HG02759 (cell line): ENCODE measurements at regions not wholly inside any gene's neighbourhood (a gene's known extent, or its start where the extent isn't known, plus 50 kb on each side); places are given as distances from the start of the nearest gene placed in this dataset.

Source experiments
- ATAC-seq: cut with Tn5 transposase; IDR thresholded peaks from one replicate; pipeline ENCODE4 v1.9.1; 2021; ENCODE audit warnings: mild to moderate bottlenecking, moderate library complexity; ENCODE audit not compliant: unreplicated experiment

- no peak for ATAC-seq
Measured at GRCh38 chr3:72290859-72291638, 506.1 kb upstream of the PROK2 start.

DNA sequence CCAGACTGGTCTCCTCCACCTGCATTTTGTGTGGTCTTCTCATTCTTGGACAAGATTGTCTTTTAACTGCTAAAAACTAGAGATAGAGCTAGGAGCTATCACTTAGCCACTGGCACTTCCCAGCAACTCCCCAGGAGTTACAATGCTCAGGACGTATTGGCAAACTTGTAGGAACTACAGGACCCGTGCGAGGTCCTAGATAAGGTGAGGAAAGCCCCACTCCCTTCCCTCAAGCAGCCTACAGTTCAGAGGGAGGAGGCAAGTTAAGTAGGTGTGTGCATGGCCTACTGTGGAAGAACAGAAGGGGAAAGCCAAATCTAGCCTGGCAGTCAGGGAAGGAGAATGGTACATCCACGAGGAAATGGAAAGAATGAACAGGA lies 504.7 kb upstream of the PROK2 start:
- peak; percentile 21 for ATAC-seq

DNA sequence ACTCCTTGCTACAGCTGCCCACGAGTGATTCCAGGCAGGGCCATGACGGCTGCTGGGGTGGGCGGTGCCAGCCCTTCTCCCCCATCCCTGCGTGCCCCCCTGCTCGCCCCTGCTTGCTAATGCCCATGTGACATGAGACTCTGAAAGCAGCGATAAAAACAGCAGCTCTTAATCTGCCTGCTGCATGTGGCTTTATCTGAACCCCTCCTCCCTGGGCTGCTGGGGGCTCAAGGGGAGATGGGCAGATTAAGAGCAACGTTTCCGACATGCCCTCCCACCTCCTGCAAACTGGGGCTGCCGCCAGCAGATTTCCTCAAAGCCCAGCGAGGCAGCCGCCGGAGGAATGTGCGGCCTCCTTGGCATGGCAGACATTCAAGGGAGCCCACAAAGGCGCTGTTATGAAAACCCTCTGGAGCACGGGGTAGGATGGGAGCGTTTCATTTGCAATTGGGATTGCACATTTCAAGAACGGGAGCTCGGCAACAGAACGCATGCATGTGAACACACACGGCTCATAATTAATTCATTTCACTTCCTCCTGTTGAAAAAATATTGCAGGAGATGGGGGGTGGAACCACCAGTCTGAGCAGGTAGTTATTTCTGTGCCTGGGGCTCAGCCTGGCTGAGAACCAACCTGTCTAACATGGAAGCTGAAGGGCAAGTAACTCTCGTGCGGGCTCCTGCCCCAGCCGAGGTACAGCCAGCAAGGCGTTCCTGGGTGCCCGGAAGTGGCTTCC lies 504.2 kb upstream of the PROK2 start:
- peak; percentile 67 for ATAC-seq

DNA sequence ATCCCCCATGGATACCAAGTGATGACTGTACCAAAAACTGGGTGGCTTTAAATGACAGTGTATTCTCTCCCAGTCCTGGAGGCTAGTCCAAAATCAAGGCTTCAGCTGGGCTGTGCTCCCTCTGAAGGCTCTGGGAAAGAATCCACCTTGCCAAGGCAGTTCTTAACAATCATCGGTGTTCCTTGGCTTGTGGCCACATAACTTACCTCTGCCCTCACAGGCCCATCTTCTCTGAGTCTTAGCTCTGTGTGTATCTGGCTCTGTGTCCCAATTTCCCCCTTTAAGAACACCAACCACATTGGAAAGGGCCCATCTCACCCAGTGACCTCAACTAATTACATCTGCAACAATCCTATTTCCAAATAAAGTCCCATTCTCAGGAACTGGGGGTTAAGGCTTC lies 503.0 kb upstream of the PROK2 start:
- no peak for ATAC-seq

GRCh38 chr3:72285502-72285901 lies 500.6 kb upstream of the PROK2 start:
- ATAC-seq: no peak

DNA sequence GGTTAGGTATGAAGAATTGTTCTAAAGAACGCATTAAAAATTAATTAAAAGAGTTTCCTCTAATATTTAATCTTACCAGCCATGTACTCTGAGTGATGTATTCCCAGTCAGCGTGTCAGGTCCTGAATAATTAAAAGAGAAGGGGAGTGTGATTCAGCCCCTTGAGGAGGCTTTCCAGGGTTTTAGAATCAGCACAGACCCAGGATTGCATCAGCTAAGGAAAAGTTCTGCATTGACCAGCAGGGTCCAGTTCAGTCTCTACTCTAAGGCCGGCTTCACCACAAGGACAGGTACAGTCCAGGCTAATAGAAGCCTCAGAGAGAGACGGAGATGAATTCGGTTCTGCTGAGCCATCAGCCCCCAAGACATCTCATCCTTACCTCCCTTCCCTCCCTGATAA lies 499.5 kb upstream of the PROK2 start:
- ATAC-seq: no peak

DNA sequence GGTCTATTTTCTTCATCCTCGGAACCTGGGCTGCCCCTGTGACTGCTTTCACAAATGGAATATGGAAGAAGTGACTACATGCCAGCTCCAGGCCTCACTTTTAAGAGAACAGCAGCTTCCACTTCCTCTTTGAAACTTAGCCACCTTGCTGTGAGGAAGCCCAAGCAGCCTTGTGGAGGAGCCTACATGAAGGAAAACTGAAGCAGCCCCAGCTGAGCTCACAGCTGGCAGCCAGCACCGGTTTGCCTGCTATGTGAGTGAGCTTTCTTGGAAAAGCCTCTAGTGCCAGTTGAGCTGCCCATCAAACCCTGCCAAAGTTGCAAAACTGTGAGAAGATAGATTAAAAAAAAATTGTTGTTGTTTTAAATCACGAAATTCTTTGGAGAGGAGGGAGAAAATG lies 498.0 kb upstream of the PROK2 start:
- ATAC-seq: no peak

- ATAC-seq: no peak
Measured at GRCh38 chr3:72281551-72281950, 496.6 kb upstream of the PROK2 start.

DNA sequence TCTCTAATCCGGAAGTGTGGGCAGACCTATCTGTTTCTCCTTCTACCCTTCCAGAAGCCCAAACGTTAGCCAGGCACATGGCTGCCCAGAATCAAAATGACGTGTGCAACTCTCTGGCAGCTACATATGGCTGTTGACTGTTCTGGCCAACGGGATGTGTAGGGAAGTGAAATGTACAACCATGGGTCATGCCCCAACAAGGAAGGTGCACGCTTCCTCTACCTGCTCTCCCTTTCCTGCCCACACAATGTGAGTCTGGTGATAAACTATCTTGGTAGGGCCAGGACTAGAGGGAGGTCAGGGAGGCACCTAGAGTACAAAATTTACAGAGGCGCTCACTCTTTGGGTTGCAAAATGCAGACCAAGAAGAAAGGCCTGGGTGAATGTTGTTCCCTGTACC lies 495.9 kb upstream of the PROK2 start:
- no peak for ATAC-seq

GRCh38 chr3:72279631-72280041 lies 494.7 kb upstream of the PROK2 start:
- ATAC-seq: no peak

- ATAC-seq: no peak
Measured at GRCh38 chr3:72279068-72279604, 494.2 kb upstream of the PROK2 start.

GRCh38 chr3:72278349-72279067 lies 493.6 kb upstream of the PROK2 start:
- ATAC-seq: no peak

DNA sequence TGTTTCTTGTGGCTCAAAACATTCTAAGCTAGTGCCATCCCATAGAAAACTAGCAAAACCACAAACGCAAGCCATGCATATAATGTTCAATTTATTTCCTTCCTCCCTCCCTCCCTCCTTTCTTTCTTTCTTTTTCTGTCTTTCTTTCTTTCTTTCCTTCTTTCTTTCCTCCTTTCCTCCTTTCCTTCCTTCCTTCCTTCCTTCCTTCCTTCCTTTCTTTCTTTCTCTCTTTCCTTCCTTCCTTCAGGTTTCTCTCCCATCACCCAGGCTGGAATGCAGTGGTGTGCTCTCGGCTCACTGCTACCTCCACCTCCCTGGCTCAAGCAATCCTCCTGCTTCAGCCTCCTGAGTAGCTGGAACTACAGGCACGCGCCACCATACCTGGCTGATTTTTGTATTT lies 492.8 kb upstream of the PROK2 start:
- ATAC-seq: no peak

GRCh38 chr3:72276806-72277205 lies 491.9 kb upstream of the PROK2 start:
- ATAC-seq: no peak

GRCh38 chr3:72275331-72275751 lies 490.4 kb upstream of the PROK2 start:
- no peak for ATAC-seq

DNA sequence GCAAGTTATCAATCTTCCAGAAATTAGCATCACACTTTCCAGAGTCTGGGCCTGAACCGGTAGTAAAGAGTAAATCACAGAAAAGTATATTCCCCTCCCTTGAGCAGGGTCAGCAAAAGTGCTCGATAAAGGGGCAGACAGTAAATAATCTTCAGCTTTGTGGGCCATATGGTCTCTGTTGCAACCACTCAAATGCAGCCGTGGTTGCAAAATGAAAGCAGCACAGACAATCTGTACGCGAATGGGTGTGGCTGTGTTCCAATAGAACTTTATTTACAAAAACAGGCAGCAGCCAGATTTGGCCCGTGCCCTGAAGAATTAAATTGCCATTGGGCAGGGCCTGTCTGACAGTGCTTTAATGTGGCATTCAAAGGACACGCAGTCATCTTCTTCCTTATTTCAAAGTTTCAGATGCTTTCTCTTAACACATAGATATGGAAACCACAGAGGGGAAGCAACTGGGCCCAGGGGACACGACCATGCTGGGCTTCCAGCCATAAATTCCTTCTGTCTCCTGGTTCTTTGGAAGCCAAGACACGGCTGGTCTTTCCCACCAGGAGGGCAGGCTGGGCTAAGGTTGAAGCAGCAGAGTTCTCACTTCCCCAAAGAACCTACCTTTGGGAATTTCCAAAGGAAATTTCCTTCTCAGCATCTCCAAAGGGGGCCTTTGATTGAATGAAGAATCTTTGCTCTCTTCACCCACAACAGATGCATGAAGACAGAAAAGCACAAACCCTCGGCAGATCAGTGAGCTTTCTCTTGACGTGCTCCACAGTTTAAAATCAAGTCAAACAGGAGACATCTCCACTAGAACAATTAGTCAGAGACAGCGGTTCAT lies 489.8 kb upstream of the PROK2 start:
- ATAC-seq: peak; percentile 52

DNA sequence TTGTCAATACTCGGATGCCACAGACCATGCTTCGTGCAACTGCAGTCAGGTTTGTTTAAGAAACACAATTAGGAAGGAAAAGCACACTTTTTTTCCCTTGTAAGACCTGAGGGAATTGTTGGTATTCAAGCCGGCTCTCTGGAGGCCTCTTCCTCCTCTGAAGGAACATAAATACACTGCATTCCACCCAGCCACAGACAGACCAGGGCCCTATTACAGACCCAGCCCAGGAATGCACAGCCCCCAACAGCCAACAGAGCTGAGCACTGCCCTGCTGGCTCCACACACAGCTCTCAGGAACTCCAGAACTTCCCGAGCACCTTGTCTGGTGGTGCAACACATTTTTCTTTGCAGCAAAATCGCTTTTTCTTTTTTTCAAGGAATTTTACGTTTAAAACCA lies 488.7 kb upstream of the PROK2 start:
- ATAC-seq: no peak

DNA sequence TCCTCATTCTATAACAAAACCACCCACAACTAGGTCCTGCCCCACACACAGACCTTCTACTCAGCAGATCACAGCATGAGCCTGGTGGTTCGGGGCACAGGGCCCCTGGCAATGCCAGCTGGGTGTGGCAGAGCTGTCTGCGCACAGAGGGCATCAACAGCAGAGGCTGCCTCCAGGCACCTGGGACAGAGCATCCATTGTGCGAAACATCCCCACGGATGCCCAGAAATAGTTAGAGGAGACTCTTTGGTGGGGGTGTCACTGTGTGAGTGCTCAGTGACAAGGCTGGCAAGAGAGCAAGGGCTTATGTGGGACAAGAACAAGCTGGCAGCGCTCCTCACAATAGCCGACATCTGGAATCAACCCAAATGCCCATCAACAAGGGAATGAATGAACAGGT lies 487.4 kb upstream of the PROK2 start:
- no peak for ATAC-seq

DNA sequence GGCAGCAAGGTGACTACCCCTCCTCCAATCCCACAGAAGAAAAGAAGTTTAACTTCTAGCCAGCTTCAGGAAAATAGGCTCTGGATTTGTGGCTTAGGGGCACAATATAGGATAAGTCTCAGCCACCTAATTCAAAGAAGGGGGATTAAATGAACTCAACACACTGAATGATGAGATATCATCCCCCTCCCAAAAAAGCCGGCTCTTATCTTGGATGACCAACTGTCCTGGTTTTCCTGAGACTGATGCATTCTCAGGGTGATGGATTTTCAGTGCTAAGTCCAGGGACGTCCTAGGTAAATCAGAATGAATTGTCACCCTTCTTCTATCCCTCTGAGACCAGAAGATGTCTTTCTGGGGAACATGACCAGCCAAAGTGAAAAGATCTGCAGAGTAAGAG lies 487.0 kb upstream of the PROK2 start:
- ATAC-seq: no peak

DNA sequence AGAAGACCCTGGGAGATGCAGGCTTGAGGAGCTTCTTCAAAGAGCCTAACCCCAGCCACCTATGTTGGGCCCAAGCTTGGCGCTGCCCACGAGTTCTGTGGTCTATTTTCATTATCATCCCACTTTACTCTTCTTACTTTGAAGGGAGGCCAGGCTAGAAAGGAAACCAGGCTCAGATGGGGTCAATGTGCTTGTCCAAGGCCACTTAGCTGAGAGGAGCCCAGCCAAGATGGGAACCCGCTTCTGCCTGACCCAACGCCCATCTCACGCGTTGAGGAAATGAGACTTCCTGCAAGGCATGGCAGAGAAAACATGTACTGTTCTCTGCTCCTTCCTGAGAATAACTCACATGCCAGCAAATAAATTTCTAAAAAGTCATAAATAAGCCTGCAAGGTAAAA lies 486.3 kb upstream of the PROK2 start:
- ATAC-seq: no peak

- ATAC-seq: no peak
Measured at GRCh38 chr3:72270730-72271129, 485.8 kb upstream of the PROK2 start.
